C4-2B (cell line): ENCODE measurements at regions not wholly inside any gene's neighbourhood (a gene's known extent, or its start where the extent isn't known, plus 50 kb on each side); places are given as distances from the start of the nearest gene placed in this dataset.

Experiments
- ZFX ChIP-seq: fragments of 450-650 bp; IDR thresholded peaks from 2 replicates; pipeline ENCODE4 v1.6.1; 2017
- TF ChIP-seq, protein P1 (sequence below): fragments of 450-650 bp; conservative IDR thresholded peaks from 2 replicates; pipeline ENCODE4 v1.5.1; 2017; ENCODE audit warnings: mild to moderate bottlenecking

DNA sequence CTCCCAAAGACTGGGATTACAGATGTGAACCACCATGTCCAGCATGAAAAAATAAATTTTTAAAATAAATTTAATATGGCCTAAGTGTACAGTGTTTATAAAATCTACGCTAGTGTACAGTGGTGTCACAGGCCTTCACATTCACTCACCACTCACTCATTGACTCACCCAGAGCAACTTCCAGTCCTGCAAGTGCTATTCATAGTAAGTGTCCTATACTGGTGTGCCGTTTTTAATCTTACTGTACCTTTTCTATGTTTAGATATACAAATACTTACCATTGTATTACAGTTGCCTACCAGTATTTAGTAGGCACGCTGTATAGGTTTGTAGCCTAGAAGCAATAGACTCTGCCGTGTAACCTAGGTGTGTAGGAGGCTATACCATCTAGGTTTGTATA is 76.1 kb upstream of the FOXN2 start:
- TF ChIP-seq, protein P1, sequence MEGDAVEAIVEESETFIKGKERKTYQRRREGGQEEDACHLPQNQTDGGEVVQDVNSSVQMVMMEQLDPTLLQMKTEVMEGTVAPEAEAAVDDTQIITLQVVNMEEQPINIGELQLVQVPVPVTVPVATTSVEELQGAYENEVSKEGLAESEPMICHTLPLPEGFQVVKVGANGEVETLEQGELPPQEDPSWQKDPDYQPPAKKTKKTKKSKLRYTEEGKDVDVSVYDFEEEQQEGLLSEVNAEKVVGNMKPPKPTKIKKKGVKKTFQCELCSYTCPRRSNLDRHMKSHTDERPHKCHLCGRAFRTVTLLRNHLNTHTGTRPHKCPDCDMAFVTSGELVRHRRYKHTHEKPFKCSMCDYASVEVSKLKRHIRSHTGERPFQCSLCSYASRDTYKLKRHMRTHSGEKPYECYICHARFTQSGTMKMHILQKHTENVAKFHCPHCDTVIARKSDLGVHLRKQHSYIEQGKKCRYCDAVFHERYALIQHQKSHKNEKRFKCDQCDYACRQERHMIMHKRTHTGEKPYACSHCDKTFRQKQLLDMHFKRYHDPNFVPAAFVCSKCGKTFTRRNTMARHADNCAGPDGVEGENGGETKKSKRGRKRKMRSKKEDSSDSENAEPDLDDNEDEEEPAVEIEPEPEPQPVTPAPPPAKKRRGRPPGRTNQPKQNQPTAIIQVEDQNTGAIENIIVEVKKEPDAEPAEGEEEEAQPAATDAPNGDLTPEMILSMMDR: no peak
- no peak for TF ChIP-seq ZFX
